ENCODE measurements at regions not wholly inside any gene's neighbourhood (a gene's known extent, or its start where the extent isn't known, plus 50 kb on each side); places are given as distances from the start of the nearest gene placed in this dataset.

- no peaks in the 10 kb centered on the region for H3K9me3 Mint-ChIP-seq
- intact Hi-C loops (cut with micrococcal nuclease): no loop called here
- no peak overlapping the region for H3K27ac Mint-ChIP-seq
- H3K4me1 Mint-ChIP-seq: no peaks in the 10 kb centered on the region
- POLR2A ChIA-PET: no interaction called here
- TF ChIP-seq CTCF (IDR thresholded peaks at IDR 0.05): no peak
- H3K27me3 Mint-ChIP-seq: no peaks in the 10 kb centered on the region
- no peaks in the 10 kb centered on the region for H3K36me3 Mint-ChIP-seq (ENCODE audit: low read depth)
- DNase-seq (no peak), ATAC-seq (ENCODE audit: low read depth) (no peak)
- CTCF ChIA-PET: no interaction called here
- no peak overlapping the region for H3K4me3 Mint-ChIP-seq
Observed at GRCh38 chrX:10979956-10980355, 131.2 kb upstream of the HCCS start.

GRCh38 chrX:10981506-10981905 is 129.6 kb upstream of the HCCS start:
- ChIA-PET POLR2A (no interaction called here), CTCF (no interaction called here)
- intact Hi-C loops (cut with micrococcal nuclease): no loop called here
- TF ChIP-seq CTCF (IDR thresholded peaks at IDR 0.05): no peak
- no peak overlapping the region for H3K27ac Mint-ChIP-seq
- H3K36me3 Mint-ChIP-seq (ENCODE audit: low read depth): no peaks in the 10 kb centered on the region
- no peaks in the 10 kb centered on the region for H3K4me1 Mint-ChIP-seq
- ATAC-seq (ENCODE audit: low read depth) (no peak), DNase-seq (no peak)
- H3K9me3 Mint-ChIP-seq: no peaks in the 10 kb centered on the region
- no peak overlapping the region for H3K4me3 Mint-ChIP-seq
- H3K27me3 Mint-ChIP-seq: no peaks in the 10 kb centered on the region

GRCh38 chrX:10983526-10983925 is 127.6 kb upstream of the HCCS start:
- DNase-seq (no peak), ATAC-seq (ENCODE audit: low read depth) (no peak)
- TF ChIP-seq CTCF (IDR thresholded peaks at IDR 0.05): no peak
- no peaks in the 10 kb centered on the region for H3K27me3 Mint-ChIP-seq
- intact Hi-C loops (cut with micrococcal nuclease): no loop called here
- no peaks in the 10 kb centered on the region for H3K9me3 Mint-ChIP-seq
- no peak overlapping the region for H3K4me3 Mint-ChIP-seq
- CTCF ChIA-PET: no interaction called here
- no peaks in the 10 kb centered on the region for H3K36me3 Mint-ChIP-seq (ENCODE audit: low read depth)
- POLR2A ChIA-PET: no interaction called here
- H3K27ac Mint-ChIP-seq: no peak overlapping the region
- H3K4me1 Mint-ChIP-seq: no peaks in the 10 kb centered on the region

GRCh38 chrX:10984213-10984612 is 126.9 kb upstream of the HCCS start:
- TF ChIP-seq CTCF (IDR thresholded peaks at IDR 0.05): no peak
- no peak for ATAC-seq (ENCODE audit: low read depth)
- intact Hi-C loops (cut with micrococcal nuclease): no loop called here
- H3K27me3 Mint-ChIP-seq: no peaks in the 10 kb centered on the region
- ChIA-PET POLR2A (no interaction called here), CTCF (no interaction called here)
- no peaks in the 10 kb centered on the region for H3K36me3 Mint-ChIP-seq (ENCODE audit: low read depth)
- H3K4me1 Mint-ChIP-seq: no peaks in the 10 kb centered on the region
- DNase-seq: no peak
- H3K27ac Mint-ChIP-seq: no peak overlapping the region
- H3K9me3 Mint-ChIP-seq: no peaks in the 10 kb centered on the region
- H3K4me3 Mint-ChIP-seq: no peak overlapping the region

GRCh38 chrX:10986616-10987015 is 124.5 kb upstream of the HCCS start:
- Mint-ChIP-seq H3K27ac (no peak overlapping the region), H3K36me3 (ENCODE audit: low read depth) (no peaks in the 10 kb centered on the region), H3K27me3 (no peaks in the 10 kb centered on the region), H3K4me1 (no peaks in the 10 kb centered on the region), H3K9me3 (no peaks in the 10 kb centered on the region), H3K4me3 (no peak overlapping the region)
- DNase-seq (no peak), ATAC-seq (ENCODE audit: low read depth) (no peak)
- intact Hi-C loops (cut with micrococcal nuclease): no loop called here
- CTCF ChIA-PET: no interaction called here
- POLR2A ChIA-PET: no interaction called here
- TF ChIP-seq CTCF (IDR thresholded peaks at IDR 0.05): no peak
